Choroid plexus epithelial cell (primary cell): ENCODE measurements at regions not wholly inside any gene's neighbourhood (a gene's known extent, or its start where the extent isn't known, plus 50 kb on each side); places are given as distances from the start of the nearest gene placed in this dataset.

Source experiments
- DNase-seq: peaks from one replicate; pipeline ENCODE4 v3.0.0-alpha.2; 2010; ENCODE audit warnings: low read depth
- H3K4me3 ChIP-seq: 2 replicates; pipeline ENCODE4 v1.5.1; 2011; ENCODE audit warnings: low read depth, mild to moderate bottlenecking, control low read depth, low read length, moderate library complexity
- TF ChIP-seq, protein P1 (sequence below): conservative IDR thresholded peaks from 2 replicates; pipeline ENCODE4 v1.5.1; 2011; ENCODE audit warnings: low read depth, mild to moderate bottlenecking, control low read depth, inconsistent platforms, low read length, moderate library complexity

DNA sequence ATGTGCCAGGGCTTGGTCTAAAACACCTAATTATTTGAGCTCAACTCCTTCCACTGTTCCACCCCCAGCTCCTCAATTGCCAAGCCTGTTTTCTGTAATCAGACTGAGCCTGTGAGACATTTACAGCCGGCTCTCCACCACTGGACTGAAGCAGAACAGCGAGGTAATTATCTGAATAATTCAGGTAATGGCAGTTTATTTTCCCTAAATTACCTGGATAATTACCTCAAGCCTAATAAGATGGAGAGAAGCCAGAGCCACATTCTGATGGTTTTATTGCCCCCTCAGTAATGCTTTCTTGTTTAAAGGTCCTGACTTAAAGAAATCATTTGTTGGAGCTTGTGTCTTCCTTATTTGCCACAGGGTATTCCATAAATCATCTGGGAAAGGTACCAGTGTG, 64.2 kb downstream of the FZD4 start:
- TF ChIP-seq, protein P1, sequence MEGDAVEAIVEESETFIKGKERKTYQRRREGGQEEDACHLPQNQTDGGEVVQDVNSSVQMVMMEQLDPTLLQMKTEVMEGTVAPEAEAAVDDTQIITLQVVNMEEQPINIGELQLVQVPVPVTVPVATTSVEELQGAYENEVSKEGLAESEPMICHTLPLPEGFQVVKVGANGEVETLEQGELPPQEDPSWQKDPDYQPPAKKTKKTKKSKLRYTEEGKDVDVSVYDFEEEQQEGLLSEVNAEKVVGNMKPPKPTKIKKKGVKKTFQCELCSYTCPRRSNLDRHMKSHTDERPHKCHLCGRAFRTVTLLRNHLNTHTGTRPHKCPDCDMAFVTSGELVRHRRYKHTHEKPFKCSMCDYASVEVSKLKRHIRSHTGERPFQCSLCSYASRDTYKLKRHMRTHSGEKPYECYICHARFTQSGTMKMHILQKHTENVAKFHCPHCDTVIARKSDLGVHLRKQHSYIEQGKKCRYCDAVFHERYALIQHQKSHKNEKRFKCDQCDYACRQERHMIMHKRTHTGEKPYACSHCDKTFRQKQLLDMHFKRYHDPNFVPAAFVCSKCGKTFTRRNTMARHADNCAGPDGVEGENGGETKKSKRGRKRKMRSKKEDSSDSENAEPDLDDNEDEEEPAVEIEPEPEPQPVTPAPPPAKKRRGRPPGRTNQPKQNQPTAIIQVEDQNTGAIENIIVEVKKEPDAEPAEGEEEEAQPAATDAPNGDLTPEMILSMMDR: no peak
- no peak overlapping the region for H3K4me3 ChIP-seq

DNA sequence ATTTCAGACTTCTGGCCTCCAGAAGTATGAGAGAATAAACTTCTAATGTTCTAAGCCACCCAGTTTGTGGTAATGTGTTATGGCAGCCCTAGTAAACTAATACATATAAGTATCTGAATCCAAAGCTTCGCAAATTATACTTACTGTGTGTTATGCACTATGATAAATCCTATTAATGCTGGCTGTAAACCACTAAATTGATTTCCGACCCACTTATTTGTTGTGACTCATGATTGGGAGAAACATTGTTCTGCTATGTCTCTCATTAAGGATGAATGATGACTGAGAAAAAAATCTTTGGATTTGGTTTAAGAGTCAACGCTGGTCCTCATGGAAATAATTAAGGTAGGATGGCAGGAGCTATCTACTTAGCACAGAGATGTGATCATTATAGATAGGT, 62.0 kb downstream of the FZD4 start:
- H3K4me3 ChIP-seq: no peak overlapping the region
- no peak for DNase-seq
- TF ChIP-seq, protein P1: no peak

More for the DNA sequence above, 64.2 kb downstream of the FZD4 start:
- DNase-seq: no peak
